HUES48 (cell line): ENCODE measurements at regions not wholly inside any gene's neighbourhood (a gene's known extent, or its start where the extent isn't known, plus 50 kb on each side); places are given as distances from the start of the nearest gene placed in this dataset.

Experiments used
- H3K27ac ChIP-seq: one replicate; pipeline ENCODE4 v1.7.0; 2013; ENCODE audit warnings: low read depth, low read length, inconsistent platforms
- H3K27me3 ChIP-seq: 2 replicates; pipeline ENCODE4 v1.6.1; 2013; ENCODE audit warnings: mild to moderate bottlenecking, low read length; ENCODE audit not compliant: control insufficient read depth, insufficient read depth
- H3K36me3 ChIP-seq: 2 replicates; pipeline ENCODE4 v1.6.1; 2013; ENCODE audit warnings: low read length; ENCODE audit not compliant: control insufficient read depth, insufficient read depth
- H3K4me1 ChIP-seq: 2 replicates; pipeline ENCODE4 v1.6.1; 2013; ENCODE audit warnings: mild to moderate bottlenecking, low read length; ENCODE audit not compliant: control insufficient read depth, insufficient read depth
- H3K4me3 ChIP-seq: 2 replicates; pipeline ENCODE4 v1.5.1; 2013; ENCODE audit warnings: mild to moderate bottlenecking, low read depth, low read length
- H3K9ac ChIP-seq: 2 replicates; pipeline ENCODE4 v1.6.1; 2013; ENCODE audit warnings: mild to moderate bottlenecking, low read depth, low read length, moderate library complexity
- H3K9me3 ChIP-seq: 2 replicates; pipeline ENCODE4 v1.6.1; 2013; ENCODE audit warnings: low read length; ENCODE audit not compliant: control insufficient read depth, insufficient read depth

GRCh38 chr13:111973605-111974340 lies 93.2 kb upstream of the SOX1 start:
- H3K9ac ChIP-seq: no peak overlapping the region
- H3K4me1 ChIP-seq: peaks cover 6% of the 10 kb centered on the region; the same call in 1 of the 2 replicates
- H3K9me3 ChIP-seq: no peaks in the 10 kb centered on the region
- no peaks in the 10 kb centered on the region for H3K36me3 ChIP-seq
- H3K27ac ChIP-seq: no peak overlapping the region
- H3K27me3 ChIP-seq: peaks cover 8% of the 10 kb centered on the region; the same call in 1 of the 2 replicates
- H3K4me3 ChIP-seq: no peak overlapping the region

GRCh38 chr13:111974341-111974640 lies 92.7 kb upstream of the SOX1 start:
- Histone ChIP-seq H3K4me1 (peaks cover 6% of the 10 kb centered on the region; the same call in 1 of the 2 replicates), H3K27me3 (peaks cover 8% of the 10 kb centered on the region; the same call in 1 of the 2 replicates)

GRCh38 chr13:111975539-111976473 lies 91.1 kb upstream of the SOX1 start:
- H3K9me3 ChIP-seq: no peaks in the 10 kb centered on the region
- no peak overlapping the region for H3K9ac ChIP-seq
- no peaks in the 10 kb centered on the region for H3K36me3 ChIP-seq
- H3K4me3 ChIP-seq: no peak overlapping the region
- peaks cover 8% of the 10 kb centered on the region; the same call in 1 of the 2 replicates for H3K27me3 ChIP-seq
- peaks cover 6% of the 10 kb centered on the region; the same call in 1 of the 2 replicates for H3K4me1 ChIP-seq
- no peak overlapping the region for H3K27ac ChIP-seq

More at GRCh38 chr13:111974341-111974640, 92.7 kb upstream of the SOX1 start:
- Histone ChIP-seq H3K4me3 (no peak overlapping the region), H3K27ac (no peak overlapping the region), H3K9ac (no peak overlapping the region), H3K36me3 (no peaks in the 10 kb centered on the region), H3K9me3 (no peaks in the 10 kb centered on the region)

GRCh38 chr13:111976474-111977178 lies 90.3 kb upstream of the SOX1 start:
- Histone ChIP-seq H3K27ac (no peak overlapping the region), H3K36me3 (no peaks in the 10 kb centered on the region), H3K4me3 (no peak overlapping the region), H3K4me1 (peaks cover 6% of the 10 kb centered on the region; the same call in 1 of the 2 replicates), H3K27me3 (peaks cover 8% of the 10 kb centered on the region; the same call in 1 of the 2 replicates), H3K9me3 (no peaks in the 10 kb centered on the region), H3K9ac (no peak overlapping the region)

- H3K9me3 ChIP-seq: no peaks in the 10 kb centered on the region
- peaks cover 4% of the 10 kb centered on the region; the same call in 1 of the 2 replicates for H3K4me1 ChIP-seq
- H3K9ac ChIP-seq: no peak overlapping the region
- H3K4me3 ChIP-seq: no peak overlapping the region
- no peaks in the 10 kb centered on the region for H3K36me3 ChIP-seq
- peaks cover 8% of the 10 kb centered on the region; the same call in 1 of the 2 replicates for H3K27me3 ChIP-seq
- H3K27ac ChIP-seq: no peak overlapping the region
These were observed 89.8 kb upstream of the SOX1 start for GRCh38 chr13:111977179-111977506.

GRCh38 chr13:111978546-111978945 lies 88.4 kb upstream of the SOX1 start:
- Histone ChIP-seq H3K27ac (no peak overlapping the region), H3K27me3 (no peaks in the 10 kb centered on the region), H3K4me1 (peaks cover 1% of the 10 kb centered on the region; the same call in 1 of the 2 replicates), H3K9ac (no peak overlapping the region), H3K4me3 (no peak overlapping the region), H3K9me3 (no peaks in the 10 kb centered on the region), H3K36me3 (no peaks in the 10 kb centered on the region)

- Histone ChIP-seq H3K27ac (no peak overlapping the region), H3K9ac (no peak overlapping the region), H3K4me1 (no peaks in the 10 kb centered on the region), H3K4me3 (no peak overlapping the region), H3K27me3 (no peaks in the 10 kb centered on the region), H3K9me3 (peaks cover 4% of the 10 kb centered on the region), H3K36me3 (no peaks in the 10 kb centered on the region)
These were observed 86.6 kb upstream of the SOX1 start for GRCh38 chr13:111980146-111980929.

- Histone ChIP-seq H3K9me3 (peaks cover 4% of the 10 kb centered on the region), H3K4me3 (no peak overlapping the region), H3K36me3 (no peaks in the 10 kb centered on the region), H3K9ac (no peak overlapping the region), H3K27ac (no peak overlapping the region), H3K4me1 (no peaks in the 10 kb centered on the region), H3K27me3 (no peaks in the 10 kb centered on the region)
These were observed 85.9 kb upstream of the SOX1 start for GRCh38 chr13:111981006-111981405.

GRCh38 chr13:111981446-111982165 lies 85.3 kb upstream of the SOX1 start:
- H3K36me3 ChIP-seq: no peaks in the 10 kb centered on the region

GRCh38 chr13:111984349-111984748 lies 82.6 kb upstream of the SOX1 start:
- peaks cover 4% of the 10 kb centered on the region for H3K9me3 ChIP-seq
- H3K4me1 ChIP-seq: no peaks in the 10 kb centered on the region
- H3K36me3 ChIP-seq: no peaks in the 10 kb centered on the region
- H3K27me3 ChIP-seq: no peaks in the 10 kb centered on the region
- no peak overlapping the region for H3K4me3 ChIP-seq
- no peak overlapping the region for H3K27ac ChIP-seq
- H3K9ac ChIP-seq: no peak overlapping the region

More at GRCh38 chr13:111981446-111982165, 85.3 kb upstream of the SOX1 start:
- Histone ChIP-seq H3K27me3 (no peaks in the 10 kb centered on the region), H3K9me3 (peaks cover 4% of the 10 kb centered on the region), H3K27ac (no peak overlapping the region), H3K9ac (no peak overlapping the region), H3K4me1 (no peaks in the 10 kb centered on the region), H3K4me3 (no peak overlapping the region)
